ENCODE measurements at regions not wholly inside any gene's neighbourhood (a gene's known extent, or its start where the extent isn't known, plus 50 kb on each side); places are given as distances from the start of the nearest gene placed in this dataset.

DNA sequence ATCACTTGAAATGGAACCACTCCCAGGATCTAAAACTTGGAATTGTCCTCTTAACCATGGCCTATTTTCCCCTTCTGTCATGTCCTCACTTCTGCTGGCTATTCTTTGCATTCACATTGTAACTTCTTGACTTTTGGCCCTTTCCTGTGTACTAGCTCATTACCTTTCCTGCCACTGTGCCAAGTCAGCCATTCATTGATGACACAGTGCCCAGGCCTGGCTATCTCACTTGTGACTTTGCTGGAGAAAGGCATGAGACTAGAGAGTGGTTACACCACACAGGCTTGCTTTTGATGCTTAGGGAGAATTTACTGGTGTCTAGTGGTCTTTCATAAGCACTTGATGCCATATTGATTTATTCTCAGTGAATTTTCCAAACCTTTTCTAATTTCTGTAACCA lies 101.1 kb downstream of the NR1D2 start:
- no peak for DNase-seq (ENCODE audit: low spot score)
- no peak overlapping the region for H3K4me3 ChIP-seq
- no peak for TF ChIP-seq CTCF (IDR thresholded peaks at IDR 0.05)
- peak overlapping the region in 1 of 2 donors; percentile 45 for H3K27ac ChIP-seq

- no peak overlapping the region for H3K4me3 ChIP-seq
- DNase-seq (ENCODE audit: low spot score), result no peak
- H3K27ac ChIP-seq, result peak overlapping the region; percentile 53 to 86
- no peak for TF ChIP-seq CTCF (IDR thresholded peaks at IDR 0.05)
These were observed 102.4 kb downstream of the NR1D2 start for GRCh38 chr3:24047513-24047912.

- Histone ChIP-seq H3K27ac (peak overlapping the region; percentile 53 to 86), H3K4me3 (no peak overlapping the region)
- no peak for DNase-seq (ENCODE audit: low spot score)
- no peak for TF ChIP-seq CTCF (IDR thresholded peaks at IDR 0.05)
These were observed 103.8 kb downstream of the NR1D2 start for GRCh38 chr3:24048843-24049242.

DNA sequence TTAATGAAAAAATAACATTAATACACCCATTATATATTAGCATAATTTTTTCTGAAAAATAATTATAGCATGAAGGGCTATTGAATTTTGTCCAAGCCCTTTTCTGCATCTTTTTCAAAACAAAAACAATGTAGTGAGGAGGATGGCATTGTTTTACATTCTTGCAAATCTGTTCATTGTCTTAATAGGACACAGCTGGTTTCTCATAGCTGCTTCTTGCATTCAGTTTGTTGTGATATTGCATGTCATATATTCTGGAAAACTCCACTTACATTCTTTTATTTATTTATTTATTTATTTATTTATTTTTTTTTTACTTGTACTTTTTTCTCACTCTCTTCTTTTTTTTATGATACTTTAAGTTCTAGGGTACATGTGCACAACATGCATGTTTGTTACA lies 107.4 kb downstream of the NR1D2 start:
- no peak overlapping the region for H3K27ac ChIP-seq
- H3K4me3 ChIP-seq, result no peak overlapping the region
- TF ChIP-seq CTCF (IDR thresholded peaks at IDR 0.05), result no peak
- no peak for DNase-seq (ENCODE audit: low spot score)

GRCh38 chr3:24058940-24059705 lies 114.0 kb downstream of the NR1D2 start:
- Histone ChIP-seq H3K4me3 (peak overlapping the region; percentile 17), H3K27ac (peak overlapping the region; percentile 76 to 82)
- TF ChIP-seq CTCF (IDR thresholded peaks at IDR 0.05), result no peak
- no peak for DNase-seq (ENCODE audit: low spot score)

DNA sequence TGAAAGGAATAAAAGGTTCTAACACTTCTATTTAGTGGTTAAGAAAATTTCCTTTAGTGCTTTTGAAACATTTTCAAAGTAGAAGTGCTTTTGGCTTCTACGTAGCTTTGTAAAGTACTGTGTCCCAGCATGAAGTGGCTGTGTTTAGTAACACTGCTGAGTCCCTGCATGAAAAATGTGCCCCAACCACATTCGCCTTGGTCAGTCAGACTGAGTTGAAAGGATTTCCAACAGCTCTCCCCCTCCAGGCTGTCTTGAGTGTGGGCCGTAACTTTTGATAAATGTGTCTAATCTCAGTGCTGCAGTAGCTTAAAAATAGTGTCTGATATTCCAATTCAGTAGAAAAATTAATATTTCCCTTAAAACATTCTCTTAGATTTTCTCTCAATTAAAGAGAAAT lies 115.0 kb downstream of the NR1D2 start:
- peak overlapping the region; percentile 76 to 82 for H3K27ac ChIP-seq
- DNase-seq (ENCODE audit: low spot score), result no peak
- no peak for TF ChIP-seq CTCF (IDR thresholded peaks at IDR 0.05)
- peak overlapping the region; percentile 17 for H3K4me3 ChIP-seq

DNA sequence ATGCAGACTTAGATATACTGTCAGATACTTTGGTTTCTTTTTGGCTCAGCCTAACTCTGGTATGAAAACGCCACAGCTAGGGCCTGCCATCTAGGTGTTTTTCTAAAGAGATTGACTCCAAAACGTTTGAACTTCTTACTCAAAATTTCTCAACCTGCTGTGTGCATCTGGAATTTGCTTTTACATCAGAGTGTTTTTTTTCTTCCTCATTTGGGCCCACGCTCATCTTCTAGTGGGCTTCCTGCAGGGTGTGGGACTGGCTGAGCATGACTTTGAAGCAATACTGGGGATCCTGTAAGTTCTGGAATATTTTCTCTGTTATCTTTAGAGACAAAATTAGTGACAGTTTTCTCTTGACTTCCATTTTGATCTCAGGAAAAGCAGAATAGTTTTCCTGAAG lies 117.8 kb downstream of the NR1D2 start:
- Histone ChIP-seq H3K27ac (no peak overlapping the region), H3K4me3 (no peak overlapping the region)
- TF ChIP-seq CTCF (IDR thresholded peaks at IDR 0.05), result no peak
- no peak for DNase-seq (ENCODE audit: low spot score)

Measured in coronary artery (tissue), 2 donors.